H9 (cell line): ENCODE measurements at regions not wholly inside any gene's neighbourhood (a gene's known extent, or its start where the extent isn't known, plus 50 kb on each side); places are given as distances from the start of the nearest gene placed in this dataset.

Experiments
- DNase-seq: peaks from one replicate; pipeline ENCODE4 v3.0.0-alpha.2; 2017
- H2AFZ ChIP-seq: one replicate; pipeline ENCODE4 v1.6.1; 2013; ENCODE audit warnings: mild to moderate bottlenecking, low read length, control low read depth, moderate library complexity
- H2AK5ac ChIP-seq: 2 replicates; pipeline ENCODE4 v1.6.1; 2013; ENCODE audit warnings: low read length, control low read depth, mixed read lengths; ENCODE audit not compliant: insufficient read length
- H2BK120ac ChIP-seq: one replicate; pipeline ENCODE4 v1.6.1; 2013; ENCODE audit warnings: low read depth, mild to moderate bottlenecking, low read length, control low read depth, inconsistent platforms; ENCODE audit not compliant: poor library complexity, severe bottlenecking
- H2BK12ac ChIP-seq: 2 replicates; pipeline ENCODE4 v1.6.1; 2013; ENCODE audit warnings: low read length, control low read depth, mixed read lengths, low read depth; ENCODE audit not compliant: insufficient read length
- H2BK15ac ChIP-seq: 2 replicates; pipeline ENCODE4 v1.6.1; 2013; ENCODE audit warnings: low read depth, low read length, control low read depth
- H2BK20ac ChIP-seq: one replicate; pipeline ENCODE4 v1.6.1; 2013; ENCODE audit warnings: low read depth, mild to moderate bottlenecking, low read length, control low read depth, inconsistent platforms; ENCODE audit not compliant: poor library complexity, severe bottlenecking
- H2BK5ac ChIP-seq: 2 replicates; pipeline ENCODE4 v1.6.1; 2013; ENCODE audit warnings: low read length, control low read depth, mixed read lengths; ENCODE audit not compliant: insufficient read length
- H3K14ac ChIP-seq: 2 replicates; pipeline ENCODE4 v1.6.1; 2013; ENCODE audit warnings: low read length, control low read depth; ENCODE audit not compliant: insufficient read depth
- H3K18ac ChIP-seq: 2 replicates; pipeline ENCODE4 v1.6.1; 2013; ENCODE audit warnings: low read depth, mild to moderate bottlenecking, mixed read lengths, low read length, control low read depth; ENCODE audit not compliant: insufficient read length
- H3K23ac ChIP-seq: 2 replicates; pipeline ENCODE4 v1.6.1; 2013; ENCODE audit warnings: low read length, control low read depth, mixed read lengths, low read depth; ENCODE audit not compliant: insufficient read length
- H3K23me2 ChIP-seq: 2 replicates; pipeline ENCODE4 v1.6.1; 2013; ENCODE audit warnings: low read depth, mild to moderate bottlenecking, mixed read lengths, low read length, control low read depth; ENCODE audit not compliant: insufficient read length, poor library complexity, severe bottlenecking
- H3K27ac ChIP-seq: 2 replicates; pipeline ENCODE4 v1.5.1; 2013; ENCODE audit warnings: low read length, control low read depth, mixed read lengths, low read depth; ENCODE audit not compliant: insufficient read length
- H3K27me3 ChIP-seq: 2 replicates; pipeline ENCODE4 v1.6.1; 2013; ENCODE audit warnings: low read length, control low read depth, inconsistent platforms; ENCODE audit not compliant: insufficient read depth
- H3K4ac ChIP-seq: 2 replicates; pipeline ENCODE4 v1.6.1; 2013; ENCODE audit warnings: low read depth, mild to moderate bottlenecking, control low read depth, inconsistent platforms, low read length, moderate library complexity
- H3K4me1 ChIP-seq: 2 replicates; pipeline ENCODE4 v1.6.1; 2013; ENCODE audit warnings: low read length, control low read depth, inconsistent platforms; ENCODE audit not compliant: insufficient read depth
- H3K4me2 ChIP-seq: 2 replicates; pipeline ENCODE4 v1.6.1; 2013; ENCODE audit warnings: low read length, control low read depth, mixed read lengths; ENCODE audit not compliant: insufficient read length, insufficient read depth
- H3K56ac ChIP-seq: 2 replicates; pipeline ENCODE4 v1.6.1; 2013; ENCODE audit warnings: low read depth, mild to moderate bottlenecking, mixed read lengths, low read length, control low read depth; ENCODE audit not compliant: insufficient read length
- H3K79me1 ChIP-seq: 2 replicates; pipeline ENCODE4 v1.6.1; 2013; ENCODE audit warnings: low read depth, mild to moderate bottlenecking, moderate library complexity, low read length, control low read depth, inconsistent platforms; ENCODE audit not compliant: insufficient read depth, poor library complexity, severe bottlenecking
- H3K79me2 ChIP-seq: 2 replicates; pipeline ENCODE4 v1.6.1; 2013; ENCODE audit warnings: low read length, control low read depth, inconsistent platforms; ENCODE audit not compliant: insufficient read depth
- H3K9ac ChIP-seq: 2 replicates; pipeline ENCODE4 v1.6.1; 2013; ENCODE audit warnings: low read length, control low read depth, mixed read lengths; ENCODE audit not compliant: insufficient read length; ENCODE audit errors: extremely low read depth
- H3K9me3 ChIP-seq: one replicate; pipeline ENCODE4 v1.6.1; 2013; ENCODE audit warnings: low read depth, low read length, inconsistent platforms; ENCODE audit not compliant: control insufficient read depth
- H3T11ph ChIP-seq: one replicate; pipeline ENCODE4 v1.6.1; 2013; ENCODE audit warnings: mild to moderate bottlenecking, low read length, control low read depth, inconsistent platforms
- H4K20me1 ChIP-seq: one replicate; pipeline ENCODE4 v1.6.1; 2013; ENCODE audit not compliant: control insufficient read depth, insufficient read length, insufficient read depth
- H4K5ac ChIP-seq: 2 replicates; pipeline ENCODE4 v1.6.1; 2013; ENCODE audit warnings: low read depth, mild to moderate bottlenecking, mixed read lengths, low read length, control low read depth; ENCODE audit not compliant: insufficient read length
- H4K8ac ChIP-seq: replicated peaks from 2 replicates; pipeline ENCODE4 v1.6.1; 2013; ENCODE audit warnings: low read length, control low read depth, mixed read lengths, low read depth; ENCODE audit not compliant: insufficient read length
- H4K91ac ChIP-seq: 2 replicates; pipeline ENCODE4 v1.6.1; 2013; ENCODE audit warnings: low read depth, mild to moderate bottlenecking, moderate library complexity, mixed read lengths, low read length, control low read depth; ENCODE audit not compliant: insufficient read length
- H3K27ac Mint-ChIP-seq, 3 experiments: 2 replicates in 2 of 3; 3 replicates in 1 of 3; pipeline ENCODE4 v1.8.0; 2020 to 2021; ENCODE audit warnings: mixed read lengths in 3 of 3, mild to moderate bottlenecking in 1 of 3, moderate library complexity in 1 of 3
- H3K27me3 Mint-ChIP-seq: 2 replicates; pipeline ENCODE4 v1.8.0; 2021; ENCODE audit warnings: low read depth, mild to moderate bottlenecking, moderate library complexity, mixed read lengths
- H3K36me3 Mint-ChIP-seq, 3 experiments: 2 replicates in 2 of 3; 3 replicates in 1 of 3; pipeline ENCODE4 v1.8.0; 2020 to 2021; ENCODE audit warnings: low read depth in 3 of 3, mixed read lengths in 3 of 3; ENCODE audit not compliant: insufficient read depth in 1 of 3
- H3K4me1 Mint-ChIP-seq, 2 experiments: 2 replicates each; pipeline ENCODE4 v1.8.0; 2020; ENCODE audit warnings: mixed read lengths in 2 of 2
- H3K4me3 Mint-ChIP-seq, 2 experiments: 2 replicates in 1 of 2; 3 replicates in 1 of 2; pipeline ENCODE4 v1.8.0; 2020 to 2021; ENCODE audit warnings: mild to moderate bottlenecking in 2 of 2, mixed read lengths in 2 of 2, moderate library complexity in 1 of 2
- H3K9me3 Mint-ChIP-seq, 2 experiments: 2 replicates in 1 of 2; 3 replicates in 1 of 2; pipeline ENCODE4 v1.8.0; 2020; ENCODE audit warnings: mild to moderate bottlenecking in 2 of 2, mixed read lengths in 2 of 2, moderate library complexity in 1 of 2
- CTCF ChIP-seq: fragments of 200-600 bp; sonication (generic); conservative IDR thresholded peaks from 3 replicates; pipeline ENCODE4 v1.8.0; 2021; ENCODE audit warnings: antibody characterized with exemption, mild to moderate bottlenecking
- WGBS: extraction: QIAGEN DNeasy Blood & Tissue Kit; methylation state at CpG from one replicate; pipeline ENCODE4 v1.1.7; 2013; ENCODE audit warnings: missing lambda C conversion rate, low lambda C conversion rate, mixed read lengths; ENCODE audit not compliant: insufficient read length; ENCODE audit errors: extremely low coverage; 5-methylcytosine and 5-hydroxymethylcytosine counted together

- no peak overlapping the region for H3K27ac ChIP-seq
- no peak overlapping the region for H2BK20ac ChIP-seq
- no peak overlapping the region for H4K8ac ChIP-seq
- H2BK120ac ChIP-seq, result no peak overlapping the region
- Mint-ChIP-seq H3K27me3 (peaks cover 8% of the 10 kb centered on the region), H3K27ac (peak overlapping the region in 1 of 3 experiments; percentile 6; a peak in 1 of 7 replicates), H3K36me3 (peaks cover 7 to 14% (median 9%) of the 10 kb centered on the region in 3 experiments; a peak in 6 of 7 replicates), H3K4me1 (peaks cover 0 to 5% of the 10 kb centered on the region in 2 experiments; a peak in 3 of 4 replicates), H3K9me3 (peaks cover 16 to 17% of the 10 kb centered on the region in 2 experiments), H3K4me3 (no peak overlapping the region)
- no peaks in the 10 kb centered on the region for H3K27me3 ChIP-seq
- H3K9me3 ChIP-seq, result peaks cover 13% of the 10 kb centered on the region
- H2BK15ac ChIP-seq, result no peak overlapping the region
- no peaks in the 10 kb centered on the region for H3K4me1 ChIP-seq
- no peak for TF ChIP-seq CTCF
- H3K23me2 ChIP-seq, result no peaks in the 10 kb centered on the region
- H3K18ac ChIP-seq, result no peak overlapping the region
- no CpG with 5 or more reads among the region's 6 CpGs for WGBS
- no peaks in the 10 kb centered on the region for H3K79me2 ChIP-seq
- no peak overlapping the region for H4K5ac ChIP-seq
- H2AK5ac ChIP-seq, result no peak overlapping the region
- no peak overlapping the region for H3K23ac ChIP-seq
- no peaks in the 10 kb centered on the region for H4K20me1 ChIP-seq
- H3T11ph ChIP-seq, result no peak overlapping the region
- no peak overlapping the region for H2BK12ac ChIP-seq
- no peak overlapping the region for H3K14ac ChIP-seq
- H2AFZ ChIP-seq, result no peak overlapping the region
- DNase-seq, result no peak
- no peak overlapping the region for H3K4ac ChIP-seq
- H2BK5ac ChIP-seq, result no peak overlapping the region
- no peak overlapping the region for H3K56ac ChIP-seq
- H4K91ac ChIP-seq, result no peak overlapping the region
- H3K9ac ChIP-seq, result no peak overlapping the region
- no peak overlapping the region for H3K4me2 ChIP-seq
- H3K79me1 ChIP-seq, result no peaks in the 10 kb centered on the region
Observed at GRCh38 chr1:29858646-29859045, 622.3 kb downstream of the PTPRU start.
